Neuronal stem cell (in vitro differentiated cells): ENCODE measurements at regions not wholly inside any gene's neighbourhood (a gene's known extent, or its start where the extent isn't known, plus 50 kb on each side); places are given as distances from the start of the nearest gene placed in this dataset.

ENCODE experiments used
- DNase-seq: peaks from one replicate; pipeline ENCODE4 v3.0.0-alpha.2; 2013; ENCODE audit warnings: low spot score
- H2AFZ ChIP-seq: one replicate; pipeline ENCODE4 v1.6.1; 2013; ENCODE audit warnings: mild to moderate bottlenecking, low read length, inconsistent platforms
- H2AK5ac ChIP-seq: 2 replicates; pipeline ENCODE4 v1.6.1; 2013; ENCODE audit warnings: low read depth, mild to moderate bottlenecking, inconsistent platforms, low read length, moderate library complexity, mixed read lengths
- H2BK120ac ChIP-seq: 2 replicates; pipeline ENCODE4 v1.6.1; 2013; ENCODE audit warnings: low read depth, mild to moderate bottlenecking, inconsistent platforms, low read length, moderate library complexity, mixed read lengths
- H2BK12ac ChIP-seq: one replicate; pipeline ENCODE4 v1.6.1; 2013; ENCODE audit warnings: low read length, inconsistent platforms
- H2BK15ac ChIP-seq: 2 replicates; pipeline ENCODE4 v1.6.1; 2013; ENCODE audit warnings: mild to moderate bottlenecking, low read length, inconsistent platforms, mixed read lengths
- H2BK5ac ChIP-seq: one replicate; pipeline ENCODE4 v1.6.1; 2013; ENCODE audit warnings: inconsistent platforms, mild to moderate bottlenecking, low read length, moderate library complexity
- H3K14ac ChIP-seq: one replicate; pipeline ENCODE4 v1.6.1; 2013; ENCODE audit warnings: low read length, inconsistent platforms
- H3K18ac ChIP-seq: 2 replicates; pipeline ENCODE4 v1.6.1; 2013; ENCODE audit warnings: low read length, inconsistent platforms
- H3K23ac ChIP-seq: 2 replicates; pipeline ENCODE4 v1.6.1; 2013; ENCODE audit warnings: low read depth, mild to moderate bottlenecking, mixed read lengths, low read length, inconsistent platforms; ENCODE audit not compliant: poor library complexity
- H3K27ac ChIP-seq: replicated peaks from 3 replicates; pipeline ENCODE4 v1.5.1; 2013; ENCODE audit warnings: low read length, inconsistent platforms
- H3K27me3 ChIP-seq, 3 experiments: 2 replicates each; pipeline ENCODE4 v1.6.1; 2013; ENCODE audit warnings: low read length in 3 of 3, mild to moderate bottlenecking in 2 of 3, inconsistent platforms in 1 of 3, low read depth in 1 of 3, mixed read lengths in 1 of 3, moderate library complexity in 1 of 3; ENCODE audit not compliant: control insufficient read depth in 3 of 3, insufficient read depth in 3 of 3
- H3K36me3 ChIP-seq, 2 donors: replicated peaks in 1 of 2; 2 replicates each; pipeline ENCODE4 v1.6.1; 2013; ENCODE audit warnings: low read length in 2 of 2; ENCODE audit not compliant: control insufficient read depth in 2 of 2, insufficient read depth in 2 of 2
- H3K4ac ChIP-seq: 2 replicates; pipeline ENCODE4 v1.6.1; 2013; ENCODE audit warnings: inconsistent platforms, mild to moderate bottlenecking, low read length, moderate library complexity
- H3K4me1 ChIP-seq, 2 donors: 1 replicate in 1 of 2; 2 replicates in 1 of 2; pipeline ENCODE4 v1.6.1; 2013; ENCODE audit warnings: low read length in 2 of 2, low read depth in 1 of 2; ENCODE audit not compliant: control insufficient read depth in 2 of 2, insufficient read depth in 1 of 2
- H3K4me2 ChIP-seq: one replicate; pipeline ENCODE4 v1.6.1; 2013; ENCODE audit warnings: mild to moderate bottlenecking, low read length, inconsistent platforms; ENCODE audit not compliant: insufficient read depth, poor library complexity, severe bottlenecking
- H3K4me3 ChIP-seq, 2 donors: 2 replicates each; pipeline ENCODE4 v1.5.1; 2013; ENCODE audit warnings: low read length in 2 of 2, mild to moderate bottlenecking in 2 of 2, inconsistent platforms in 1 of 2, moderate library complexity in 1 of 2
- H3K79me1 ChIP-seq: one replicate; pipeline ENCODE4 v1.6.1; 2013; ENCODE audit warnings: low read depth, mild to moderate bottlenecking, inconsistent platforms, low read length, moderate library complexity
- H3K9ac ChIP-seq: one replicate; pipeline ENCODE4 v1.6.1; 2013; ENCODE audit warnings: mild to moderate bottlenecking, low read depth, low read length, inconsistent platforms; ENCODE audit not compliant: poor library complexity
- H3K9me3 ChIP-seq, 2 donors: replicated peaks in 1 of 2; 2 replicates each; pipeline versions ENCODE3 to v1.6.1; 2013; ENCODE audit warnings: low read length in 2 of 2, mild to moderate bottlenecking in 2 of 2, inconsistent platforms in 1 of 2, low read depth in 1 of 2, mixed read lengths in 1 of 2, moderate library complexity in 1 of 2; ENCODE audit not compliant: control insufficient read depth in 2 of 2, insufficient read depth in 1 of 2
- H4K8ac ChIP-seq: one replicate; pipeline ENCODE4 v1.6.1; 2013; ENCODE audit warnings: low read depth, mild to moderate bottlenecking, inconsistent platforms, low read length, moderate library complexity
- H4K91ac ChIP-seq: one replicate; pipeline ENCODE4 v1.6.1; 2013; ENCODE audit warnings: low read length, low read depth, mild to moderate bottlenecking, inconsistent platforms; ENCODE audit not compliant: poor library complexity
- WGBS, 2 donors: extraction: QIAGEN DNeasy Blood & Tissue Kit; methylation state at CpG; one replicate each; pipeline ENCODE4 v1.1.7; 2013; ENCODE audit warnings: missing lambda C conversion rate in 2 of 2, mixed read lengths in 1 of 2; ENCODE audit not compliant: insufficient read length in 2 of 2, insufficient replicate concordance in 1 of 2; ENCODE audit errors: extremely low coverage in 2 of 2; 5-methylcytosine and 5-hydroxymethylcytosine counted together

GRCh38 chr15:93719921-93720351 lies 511.4 kb upstream of the MCTP2 start:
- DNase-seq, result no peak

GRCh38 chr15:93716615-93717231 lies 514.6 kb upstream of the MCTP2 start:
- Histone ChIP-seq H3K79me1 (no peaks in the 10 kb centered on the region), H2AFZ (no peak overlapping the region), H3K4me3 (no peak overlapping the region), H3K14ac (no peak overlapping the region), H3K23ac (no peak overlapping the region), H4K91ac (no peak overlapping the region), H4K8ac (no peak overlapping the region), H2BK12ac (no peak overlapping the region), H3K27me3 (no peaks in the 10 kb centered on the region), H2AK5ac (no peak overlapping the region), H2BK15ac (no peak overlapping the region), H2BK5ac (no peak overlapping the region), H2BK120ac (no peak overlapping the region), H3K9ac (no peak overlapping the region), H3K27ac (no peak overlapping the region), H3K18ac (no peak overlapping the region), H3K9me3 (no peaks in the 10 kb centered on the region), H3K4ac (no peak overlapping the region), H3K36me3 (peaks cover 0 to 11% of the 10 kb centered on the region in 2 donors), H3K4me2 (no peak overlapping the region), H3K4me1 (peaks cover 0 to 6% of the 10 kb centered on the region in 2 donors)
- WGBS, 2 donors, result no CpG with 5 or more reads among the region's 5 CpGs
- DNase-seq, result no peak

More at GRCh38 chr15:93719921-93720351, 511.4 kb upstream of the MCTP2 start:
- H2BK15ac ChIP-seq, result no peak overlapping the region
- H3K4ac ChIP-seq, result no peak overlapping the region
- no peak overlapping the region for H3K23ac ChIP-seq
- H3K4me1 ChIP-seq, result peaks cover 0 to 6% of the 10 kb centered on the region in 2 donors
- H4K91ac ChIP-seq, result no peak overlapping the region
- no peak overlapping the region for H2AFZ ChIP-seq
- no peak overlapping the region for H2BK120ac ChIP-seq
- peaks cover 0 to 11% of the 10 kb centered on the region in 2 donors for H3K36me3 ChIP-seq
- whole genome bisulfite sequencing, 2 donors, result no CpG with 5 or more reads among the region's 2 CpGs
- no peaks in the 10 kb centered on the region for H3K9me3 ChIP-seq
- H3K27me3 ChIP-seq, result no peaks in the 10 kb centered on the region
- H4K8ac ChIP-seq, result no peak overlapping the region
- no peak overlapping the region for H2AK5ac ChIP-seq
- H3K79me1 ChIP-seq, result no peaks in the 10 kb centered on the region
- no peak overlapping the region for H3K4me2 ChIP-seq
- no peak overlapping the region for H3K4me3 ChIP-seq
- no peak overlapping the region for H3K27ac ChIP-seq
- H3K9ac ChIP-seq, result no peak overlapping the region
- no peak overlapping the region for H2BK12ac ChIP-seq
- H3K14ac ChIP-seq, result no peak overlapping the region
- H2BK5ac ChIP-seq, result no peak overlapping the region
- H3K18ac ChIP-seq, result no peak overlapping the region

- Histone ChIP-seq H3K9ac (no peak overlapping the region), H3K4me3 (no peak overlapping the region), H3K4me1 (no peaks in the 10 kb centered on the region)
Measured at GRCh38 chr15:93709708-93710107, 521.7 kb upstream of the MCTP2 start.

GRCh38 chr15:93708724-93709445 lies 522.5 kb upstream of the MCTP2 start:
- Histone ChIP-seq H2AK5ac (no peak overlapping the region), H3K4me1 (no peaks in the 10 kb centered on the region), H3K79me1 (no peaks in the 10 kb centered on the region), H4K91ac (no peak overlapping the region), H3K9me3 (no peaks in the 10 kb centered on the region), H2BK120ac (no peak overlapping the region), H3K4me2 (no peak overlapping the region), H3K36me3 (no peaks in the 10 kb centered on the region), H2BK5ac (no peak overlapping the region), H3K23ac (no peak overlapping the region), H2BK15ac (no peak overlapping the region), H3K4me3 (no peak overlapping the region), H3K18ac (no peak overlapping the region), H2BK12ac (no peak overlapping the region), H4K8ac (no peak overlapping the region), H3K27me3 (no peaks in the 10 kb centered on the region), H3K9ac (no peak overlapping the region), H3K4ac (no peak overlapping the region), H3K27ac (no peak overlapping the region), H2AFZ (no peak overlapping the region), H3K14ac (no peak overlapping the region)
- no peak for DNase-seq
- no CpG with 5 or more reads among the region's 6 CpGs for WGBS, 2 donors

More at GRCh38 chr15:93709708-93710107, 521.7 kb upstream of the MCTP2 start:
- Histone ChIP-seq H3K14ac (no peak overlapping the region), H3K27ac (no peak overlapping the region), H3K9me3 (no peaks in the 10 kb centered on the region), H2BK12ac (no peak overlapping the region), H2BK120ac (no peak overlapping the region), H3K18ac (no peak overlapping the region), H4K91ac (no peak overlapping the region), H2AFZ (no peak overlapping the region), H4K8ac (no peak overlapping the region), H2BK5ac (no peak overlapping the region), H3K4me2 (no peak overlapping the region), H3K23ac (no peak overlapping the region), H2AK5ac (no peak overlapping the region), H3K4ac (no peak overlapping the region), H3K27me3 (no peaks in the 10 kb centered on the region), H3K36me3 (no peaks in the 10 kb centered on the region), H2BK15ac (no peak overlapping the region), H3K79me1 (no peaks in the 10 kb centered on the region)
- WGBS, 2 donors, result no CpG with 5 or more reads among the region's 1 CpG
- DNase-seq, result no peak
